ENCODE measurements at regions not wholly inside any gene's neighbourhood (a gene's known extent, or its start where the extent isn't known, plus 50 kb on each side); places are given as distances from the start of the nearest gene placed in this dataset.

- intact Hi-C loops (cut with DNase I; ENCODE audit: low total_unique reads) = no loop called here
- no peak overlapping the region for H3K4me3 ChIP-seq (ENCODE audit: low read depth, poor library complexity, severe bottlenecking)
- TF ChIP-seq POLR2A (IDR thresholded peaks at IDR 0.05) = no peak
- no peak for TF ChIP-seq CTCF (IDR thresholded peaks at IDR 0.05)
- 68 to 70% methylated on average over 3 of the region's 3 CpGs for WGBS, 2 donors
- no peak for DNase-seq (ENCODE audit: low spot score in 2 of 2)
Observed at GRCh38 chr18:70994116-70994515, 705.3 kb downstream of the SOCS6 start.

GRCh38 chr18:70991577-70991976 is 702.7 kb downstream of the SOCS6 start:
- no peak for DNase-seq (ENCODE audit: low spot score in 2 of 2)
- intact Hi-C loops (cut with DNase I; ENCODE audit: low total_unique reads) = no loop called here
- H3K4me3 ChIP-seq (ENCODE audit: low read depth, poor library complexity, severe bottlenecking) = no peak overlapping the region
- TF ChIP-seq POLR2A (IDR thresholded peaks at IDR 0.05) = no peak
- no peak for TF ChIP-seq CTCF (IDR thresholded peaks at IDR 0.05)

- intact Hi-C loops (cut with DNase I; ENCODE audit: low total_unique reads) = no loop called here
- DNase-seq (ENCODE audit: low spot score in 2 of 2) = no peak
- WGBS, 2 donors = 79 to 93% methylated on average over 1 of the region's 1 CpG
- no peak overlapping the region for H3K4me3 ChIP-seq (ENCODE audit: low read depth, poor library complexity, severe bottlenecking)
- TF ChIP-seq CTCF (IDR thresholded peaks at IDR 0.05) (no peak), POLR2A (IDR thresholded peaks at IDR 0.05) (no peak)
Observed at GRCh38 chr18:70985948-70986347, 697.1 kb downstream of the SOCS6 start.

- no peak for DNase-seq (ENCODE audit: low spot score in 2 of 2)
- 68 to 78% methylated on average over 2 of the region's 2 CpGs for WGBS, 2 donors
- intact Hi-C loops (cut with DNase I; ENCODE audit: low total_unique reads) = no loop called here
- TF ChIP-seq POLR2A (IDR thresholded peaks at IDR 0.05) = no peak
- TF ChIP-seq CTCF (IDR thresholded peaks at IDR 0.05) = no peak
- H3K4me3 ChIP-seq (ENCODE audit: low read depth, poor library complexity, severe bottlenecking) = no peak overlapping the region
Observed at GRCh38 chr18:70982292-70982691, 693.4 kb downstream of the SOCS6 start.

GRCh38 chr18:70981400-70982140 is 692.7 kb downstream of the SOCS6 start:
- TF ChIP-seq POLR2A (IDR thresholded peaks at IDR 0.05) (no peak), CTCF (IDR thresholded peaks at IDR 0.05) (no peak)
- no peak for DNase-seq (ENCODE audit: low spot score in 2 of 2)
- no peak overlapping the region for H3K4me3 ChIP-seq (ENCODE audit: low read depth, poor library complexity, severe bottlenecking)
- 74 to 75% methylated on average over 6 of the region's 6 CpGs for WGBS, 2 donors
- intact Hi-C loops (cut with DNase I; ENCODE audit: low total_unique reads) = no loop called here

GRCh38 chr18:70973626-70974025 is 684.8 kb downstream of the SOCS6 start:
- 59 to 65% methylated on average over 5 of the region's 5 CpGs for WGBS, 2 donors
- H3K4me3 ChIP-seq (ENCODE audit: low read depth, poor library complexity, severe bottlenecking) = no peak overlapping the region
- intact Hi-C loops (cut with DNase I; ENCODE audit: low total_unique reads) = no loop called here
- no peak for DNase-seq (ENCODE audit: low spot score in 2 of 2)
- TF ChIP-seq CTCF (IDR thresholded peaks at IDR 0.05) (no peak), POLR2A (IDR thresholded peaks at IDR 0.05) (no peak)
